Tibial nerve (tissue), 4 donors: ENCODE measurements at regions not wholly inside any gene's neighbourhood (a gene's known extent, or its start where the extent isn't known, plus 50 kb on each side); places are given as distances from the start of the nearest gene placed in this dataset.

ENCODE experiments used
- DNase-seq, 2 donors: peaks; one replicate each; pipeline ENCODE4 v3.0.0-alpha.2; 2019; ENCODE audit warnings: low spot score in 2 of 2
- H3K27ac ChIP-seq, 4 donors: fragments of 200-600 bp; sonication (generic) in 3 of 4; one replicate each; pipeline ENCODE4 v1.5.1; 2017 to 2019; ENCODE audit warnings: mild to moderate bottlenecking in 1 of 4
- H3K27me3 ChIP-seq, 2 donors: fragments of 200-600 bp; sonication (generic) in 1 of 2; one replicate each; pipeline versions ENCODE4 v1.5.1 to v1.6.0; 2017 to 2019
- H3K36me3 ChIP-seq, 3 donors: fragments of 200-600 bp; sonication (generic); one replicate each; pipeline ENCODE4 v1.5.1; 2018 to 2019
- H3K4me1 ChIP-seq, 4 donors: fragments of 200-600 bp; sonication (generic) in 3 of 4; one replicate each; pipeline ENCODE4 v1.5.1; 2017 to 2019
- H3K4me3 ChIP-seq, 4 donors: fragments of 200-600 bp; sonication (generic) in 3 of 4; one replicate each; pipeline ENCODE4 v1.5.1; 2017 to 2019; ENCODE audit warnings: mild to moderate bottlenecking in 1 of 4, moderate library complexity in 1 of 4
- H3K9me3 ChIP-seq, 4 donors: fragments of 200-600 bp; sonication (generic) in 3 of 4; one replicate each; pipeline ENCODE4 v1.5.1; 2017 to 2019
- CTCF ChIP-seq, 5 experiments: fragments of 200-600 bp in 3 of 5; fragments of 450-650 bp in 2 of 5; sonication (generic) in 3 of 5; IDR thresholded peaks; one replicate each; pipeline ENCODE4 v1.5.1; 2016 to 2019; ENCODE audit warnings: antibody characterized with exemption in 5 of 5, mild to moderate bottlenecking in 3 of 5, moderate library complexity in 2 of 5
- EP300 ChIP-seq, 2 donors: sonication (generic); formaldehyde crosslinking; IDR thresholded peaks; one replicate each; pipeline ENCODE4 v1.6.1; 2017; ENCODE audit warnings: antibody characterized with exemption in 2 of 2, mild to moderate bottlenecking in 1 of 2
- POLR2A ChIP-seq, 2 donors: fragments of 450-650 bp; IDR thresholded peaks; one replicate each; pipeline ENCODE4 v1.6.1; 2017; ENCODE audit warnings: antibody characterized with exemption in 2 of 2, mild to moderate bottlenecking in 2 of 2, moderate library complexity in 2 of 2
- WGBS, 2 donors: methylation state at CpG; one replicate each; pipeline ENCODE4 v1.1.5; 2018; 5-methylcytosine and 5-hydroxymethylcytosine counted together

GRCh38 chr9:21597284-21597683 lies 115.2 kb upstream of the IFNE start:
- no peak for TF ChIP-seq EP300 (IDR thresholded peaks at IDR 0.05)
- 52 to 59% methylated on average over 4 of the region's 4 CpGs for whole genome bisulfite sequencing, 2 donors
- no peaks in the 10 kb centered on the region for H3K9me3 ChIP-seq

GRCh38 chr9:21598749-21599148 lies 116.6 kb upstream of the IFNE start:
- no peaks in the 10 kb centered on the region for H3K9me3 ChIP-seq
- TF ChIP-seq CTCF (IDR thresholded peaks at IDR 0.05) (no peak), POLR2A (IDR thresholded peaks at IDR 0.05) (no peak), EP300 (IDR thresholded peaks at IDR 0.05) (no peak)
- 74 to 96% methylated on average over 2 of the region's 2 CpGs for WGBS, 2 donors

More at GRCh38 chr9:21597284-21597683, 115.2 kb upstream of the IFNE start:
- H3K4me3 ChIP-seq: no peak overlapping the region
- H3K4me1 ChIP-seq: no peaks in the 10 kb centered on the region
- H3K27me3 ChIP-seq: no peaks in the 10 kb centered on the region
- no peaks in the 10 kb centered on the region for H3K36me3 ChIP-seq
- H3K27ac ChIP-seq: no peak overlapping the region
- no peak for DNase-seq

GRCh38 chr9:21605489-21605931 lies 123.4 kb upstream of the IFNE start:
- H3K27ac ChIP-seq: no peak overlapping the region
- no peak for DNase-seq
- TF ChIP-seq EP300 (IDR thresholded peaks at IDR 0.05) (no peak), POLR2A (IDR thresholded peaks at IDR 0.05) (no peak), CTCF (IDR thresholded peaks at IDR 0.05) (no peak)
- H3K4me3 ChIP-seq: no peak overlapping the region
- no peaks in the 10 kb centered on the region for H3K36me3 ChIP-seq
- no peaks in the 10 kb centered on the region for H3K27me3 ChIP-seq
- no peaks in the 10 kb centered on the region for H3K9me3 ChIP-seq
- 64 to 65% methylated on average over 4 of the region's 4 CpGs for WGBS, 2 donors
- no peaks in the 10 kb centered on the region for H3K4me1 ChIP-seq

More at GRCh38 chr9:21598749-21599148, 116.6 kb upstream of the IFNE start:
- Histone ChIP-seq H3K36me3 (no peaks in the 10 kb centered on the region), H3K4me1 (no peaks in the 10 kb centered on the region), H3K27ac (no peak overlapping the region), H3K27me3 (no peaks in the 10 kb centered on the region), H3K4me3 (no peak overlapping the region)
- no peak for DNase-seq

- H3K27ac ChIP-seq: no peak overlapping the region
- H3K4me1 ChIP-seq: no peaks in the 10 kb centered on the region
- 58 to 64% methylated on average over 2 of the region's 2 CpGs for WGBS, 2 donors
- no peak overlapping the region for H3K4me3 ChIP-seq
- H3K27me3 ChIP-seq: no peaks in the 10 kb centered on the region
- no peak for TF ChIP-seq CTCF (IDR thresholded peaks at IDR 0.05)
- no peak for TF ChIP-seq POLR2A (IDR thresholded peaks at IDR 0.05)
- no peak for TF ChIP-seq EP300 (IDR thresholded peaks at IDR 0.05)
- no peaks in the 10 kb centered on the region for H3K36me3 ChIP-seq
- DNase-seq: no peak
- H3K9me3 ChIP-seq: no peaks in the 10 kb centered on the region
Measured at GRCh38 chr9:21607576-21607975, 125.5 kb upstream of the IFNE start.

- no peak for DNase-seq
- no peaks in the 10 kb centered on the region for H3K36me3 ChIP-seq
- TF ChIP-seq POLR2A (IDR thresholded peaks at IDR 0.05) (no peak), EP300 (IDR thresholded peaks at IDR 0.05) (no peak), CTCF (IDR thresholded peaks at IDR 0.05) (no peak)
- H3K27me3 ChIP-seq: no peaks in the 10 kb centered on the region
- H3K4me3 ChIP-seq: no peak overlapping the region
- WGBS, 2 donors: 74 to 87% methylated on average over 5 of the region's 5 CpGs
- no peak overlapping the region for H3K27ac ChIP-seq
- H3K4me1 ChIP-seq: no peaks in the 10 kb centered on the region
- no peaks in the 10 kb centered on the region for H3K9me3 ChIP-seq
Measured at GRCh38 chr9:21608200-21608599, 126.1 kb upstream of the IFNE start.

- TF ChIP-seq POLR2A (IDR thresholded peaks at IDR 0.05): no peak
- no peak for TF ChIP-seq EP300 (IDR thresholded peaks at IDR 0.05)
- no peak for TF ChIP-seq CTCF (IDR thresholded peaks at IDR 0.05)
- no peak for DNase-seq
- no peak overlapping the region for H3K27ac ChIP-seq
- H3K4me1 ChIP-seq: no peaks in the 10 kb centered on the region
- no peaks in the 10 kb centered on the region for H3K36me3 ChIP-seq
- WGBS, 2 donors: 37 to 44% methylated on average over 1 of the region's 1 CpG
- H3K27me3 ChIP-seq: no peaks in the 10 kb centered on the region
- H3K9me3 ChIP-seq: no peaks in the 10 kb centered on the region
- H3K4me3 ChIP-seq: no peak overlapping the region
Measured at GRCh38 chr9:21609506-21609905, 127.4 kb upstream of the IFNE start.
